ENCODE measurements at regions not wholly inside any gene's neighbourhood (a gene's known extent, or its start where the extent isn't known, plus 50 kb on each side); places are given as distances from the start of the nearest gene placed in this dataset.

DNA sequence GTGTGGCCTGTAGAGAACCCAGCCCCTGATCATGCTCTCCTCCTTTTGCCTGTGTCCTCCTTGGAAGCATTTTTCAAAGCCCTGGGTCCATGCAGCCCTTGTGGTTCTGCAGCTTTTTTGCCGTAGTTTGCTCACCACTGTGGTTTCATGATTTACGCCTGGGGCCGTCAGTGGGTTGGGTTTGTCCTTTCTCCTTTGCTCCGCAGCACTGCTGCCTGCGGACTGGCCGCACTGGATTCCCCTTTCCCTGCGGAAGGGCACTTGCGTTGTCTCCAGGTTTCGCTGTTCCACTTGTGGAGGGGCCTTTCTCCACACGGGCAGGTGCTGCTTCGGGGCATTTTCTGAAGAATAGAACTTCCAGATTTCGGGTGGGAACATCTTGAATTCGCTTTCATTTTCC is 1260.9 kb downstream of the BRD1 start:
- TF ChIP-seq EZH2phosphoT487 (IDR thresholded peaks at IDR 0.05; ENCODE audit: borderline replicate concordance) = no peak
- TF ChIP-seq, protein P1, sequence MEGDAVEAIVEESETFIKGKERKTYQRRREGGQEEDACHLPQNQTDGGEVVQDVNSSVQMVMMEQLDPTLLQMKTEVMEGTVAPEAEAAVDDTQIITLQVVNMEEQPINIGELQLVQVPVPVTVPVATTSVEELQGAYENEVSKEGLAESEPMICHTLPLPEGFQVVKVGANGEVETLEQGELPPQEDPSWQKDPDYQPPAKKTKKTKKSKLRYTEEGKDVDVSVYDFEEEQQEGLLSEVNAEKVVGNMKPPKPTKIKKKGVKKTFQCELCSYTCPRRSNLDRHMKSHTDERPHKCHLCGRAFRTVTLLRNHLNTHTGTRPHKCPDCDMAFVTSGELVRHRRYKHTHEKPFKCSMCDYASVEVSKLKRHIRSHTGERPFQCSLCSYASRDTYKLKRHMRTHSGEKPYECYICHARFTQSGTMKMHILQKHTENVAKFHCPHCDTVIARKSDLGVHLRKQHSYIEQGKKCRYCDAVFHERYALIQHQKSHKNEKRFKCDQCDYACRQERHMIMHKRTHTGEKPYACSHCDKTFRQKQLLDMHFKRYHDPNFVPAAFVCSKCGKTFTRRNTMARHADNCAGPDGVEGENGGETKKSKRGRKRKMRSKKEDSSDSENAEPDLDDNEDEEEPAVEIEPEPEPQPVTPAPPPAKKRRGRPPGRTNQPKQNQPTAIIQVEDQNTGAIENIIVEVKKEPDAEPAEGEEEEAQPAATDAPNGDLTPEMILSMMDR (conservative IDR thresholded peaks at IDR 0.05; ENCODE audit: low read length) = no peak
- H3K27me3 ChIP-seq (ENCODE audit: insufficient read depth, low read length, poor library complexity, severe bottlenecking) = no peaks in the 10 kb centered on the region
- H3K36me3 ChIP-seq (ENCODE audit: insufficient read depth, low read length) = no peaks in the 10 kb centered on the region
- H3K4me3 ChIP-seq (ENCODE audit: low read length, poor library complexity, severe bottlenecking) = peak overlapping the region; percentile 73
- H3F3A ChIP-seq (ENCODE audit: low read depth) = no peaks in the 10 kb centered on the region
- peak overlapping the region; percentile 82 for H3K9ac ChIP-seq (ENCODE audit: low read depth, low read length, poor library complexity, severe bottlenecking)
- peaks cover 15% of the 10 kb centered on the region; the same call in 1 of the 2 replicates for H3K9me3 ChIP-seq (ENCODE audit: insufficient read depth, low read depth, low read length)
- H3K9me2 ChIP-seq (replicated peaks; ENCODE audit: low read depth, low read length) = no peaks in the 10 kb centered on the region
- H3K4me1 ChIP-seq (ENCODE audit: insufficient read depth, low read length, poor library complexity, severe bottlenecking) = peaks cover 21% of the 10 kb centered on the region
- no peaks in the 10 kb centered on the region for H3K79me2 ChIP-seq (ENCODE audit: insufficient read depth, low read length)
- peak overlapping the region; percentile 88 for H3K4me2 ChIP-seq (ENCODE audit: low read depth, low read length, poor library complexity, severe bottlenecking)
- H4K20me1 ChIP-seq (ENCODE audit: insufficient read depth, low read length, poor library complexity, severe bottlenecking) = no peaks in the 10 kb centered on the region
- no peak overlapping the region for H2AFZ ChIP-seq (ENCODE audit: low read length)

DNA sequence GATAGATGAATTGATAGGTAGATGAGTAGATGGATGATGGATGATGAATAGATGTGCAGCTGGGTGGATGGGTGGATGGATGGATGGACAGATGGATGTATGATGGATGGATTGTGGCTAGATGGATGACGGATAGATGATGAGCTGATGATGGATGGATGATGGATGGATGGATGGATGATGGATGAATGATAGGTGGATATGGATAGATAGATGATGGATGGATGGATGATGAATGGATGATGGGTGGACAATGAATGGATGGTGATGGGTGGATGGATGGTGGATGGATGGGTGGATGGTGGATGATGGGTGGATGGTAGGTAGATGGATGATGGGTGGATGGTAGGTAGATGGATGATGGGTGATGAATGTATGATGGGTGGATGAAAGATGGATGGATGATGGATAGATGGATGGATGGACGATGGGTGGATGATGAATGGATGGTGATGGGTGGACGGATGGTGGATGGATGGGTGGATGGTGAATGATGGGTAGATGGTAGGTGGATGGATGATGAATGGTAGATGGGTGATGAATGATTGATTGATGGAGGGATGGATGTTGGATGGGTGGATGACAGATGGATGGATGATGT is 1261.7 kb downstream of the BRD1 start:
- peaks cover 14% of the 10 kb centered on the region; the same call in 1 of the 2 replicates for H3K9me3 ChIP-seq (ENCODE audit: insufficient read depth, low read depth, low read length)
- TF ChIP-seq EZH2phosphoT487 (IDR thresholded peaks at IDR 0.05; ENCODE audit: borderline replicate concordance) = no peak
- TF ChIP-seq, protein P1 (conservative IDR thresholded peaks at IDR 0.05; ENCODE audit: low read length) = no peak
- peak overlapping the region; percentile 88 for H3K4me2 ChIP-seq (ENCODE audit: low read depth, low read length, poor library complexity, severe bottlenecking)
- no peaks in the 10 kb centered on the region for H4K20me1 ChIP-seq (ENCODE audit: insufficient read depth, low read length, poor library complexity, severe bottlenecking)
- no peak overlapping the region for H2AFZ ChIP-seq (ENCODE audit: low read length)
- H3K4me3 ChIP-seq (ENCODE audit: low read length, poor library complexity, severe bottlenecking) = peak overlapping the region; percentile 73
- peaks cover 21% of the 10 kb centered on the region for H3K4me1 ChIP-seq (ENCODE audit: insufficient read depth, low read length, poor library complexity, severe bottlenecking)
- H3K79me2 ChIP-seq (ENCODE audit: insufficient read depth, low read length) = no peaks in the 10 kb centered on the region
- no peaks in the 10 kb centered on the region for H3K36me3 ChIP-seq (ENCODE audit: insufficient read depth, low read length)
- H3K9ac ChIP-seq (ENCODE audit: low read depth, low read length, poor library complexity, severe bottlenecking) = peak overlapping the region; percentile 82
- no peaks in the 10 kb centered on the region for H3K27me3 ChIP-seq (ENCODE audit: insufficient read depth, low read length, poor library complexity, severe bottlenecking)
- H3K9me2 ChIP-seq (replicated peaks; ENCODE audit: low read depth, low read length) = no peaks in the 10 kb centered on the region
- H3F3A ChIP-seq (ENCODE audit: low read depth) = no peaks in the 10 kb centered on the region

DNA sequence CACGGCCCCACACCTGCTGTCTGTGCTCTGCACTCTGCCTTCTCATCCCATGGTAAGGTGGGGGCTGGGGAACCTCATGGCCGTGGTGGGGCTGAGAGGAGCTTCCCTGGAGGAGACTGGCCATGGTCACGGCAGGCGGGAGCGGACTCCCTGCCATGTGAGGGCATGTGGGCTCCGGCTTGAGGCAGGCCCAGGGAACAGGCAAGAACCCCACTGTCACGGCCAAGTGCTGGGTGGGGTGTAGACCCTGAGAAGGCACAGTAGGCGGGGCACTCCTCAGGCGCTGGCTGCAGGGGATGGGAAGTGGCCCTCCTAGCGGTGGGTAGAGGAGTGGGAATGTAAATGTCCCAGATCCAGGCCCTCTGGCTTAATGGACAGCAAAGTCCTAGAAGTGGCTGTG is 1262.7 kb downstream of the BRD1 start:
- no peak overlapping the region for H2AFZ ChIP-seq (ENCODE audit: low read length)
- H3K4me1 ChIP-seq (ENCODE audit: insufficient read depth, low read length, poor library complexity, severe bottlenecking) = peaks cover 21% of the 10 kb centered on the region
- peaks cover 10% of the 10 kb centered on the region; the same call in 1 of the 2 replicates for H3K9me3 ChIP-seq (ENCODE audit: insufficient read depth, low read depth, low read length)
- TF ChIP-seq, protein P1 (conservative IDR thresholded peaks at IDR 0.05; ENCODE audit: low read length) = no peak
- TF ChIP-seq EZH2phosphoT487 (IDR thresholded peaks at IDR 0.05; ENCODE audit: borderline replicate concordance) = no peak
- no peaks in the 10 kb centered on the region for H3K27me3 ChIP-seq (ENCODE audit: insufficient read depth, low read length, poor library complexity, severe bottlenecking)
- no peaks in the 10 kb centered on the region for H4K20me1 ChIP-seq (ENCODE audit: insufficient read depth, low read length, poor library complexity, severe bottlenecking)
- no peak overlapping the region for H3K9ac ChIP-seq (ENCODE audit: low read depth, low read length, poor library complexity, severe bottlenecking)
- no peak overlapping the region for H3K4me2 ChIP-seq (ENCODE audit: low read depth, low read length, poor library complexity, severe bottlenecking)
- no peaks in the 10 kb centered on the region for H3K79me2 ChIP-seq (ENCODE audit: insufficient read depth, low read length)
- H3K9me2 ChIP-seq (replicated peaks; ENCODE audit: low read depth, low read length) = no peaks in the 10 kb centered on the region
- H3K4me3 ChIP-seq (ENCODE audit: low read length, poor library complexity, severe bottlenecking) = no peak overlapping the region
- H3F3A ChIP-seq (ENCODE audit: low read depth) = no peaks in the 10 kb centered on the region
- no peaks in the 10 kb centered on the region for H3K36me3 ChIP-seq (ENCODE audit: insufficient read depth, low read length)
